ENCODE measurements at regions not wholly inside any gene's neighbourhood (a gene's known extent, or its start where the extent isn't known, plus 50 kb on each side); places are given as distances from the start of the nearest gene placed in this dataset.
A peak's percentile ranks its signal among the peaks of the same experiment; 100 is the strongest.

- TF ChIP-seq CTCF (conservative IDR thresholded peaks at IDR 0.05), result no peak
- no peak overlapping the region for H3K27ac ChIP-seq
Measured at GRCh38 chr14:50044042-50044651, 72.2 kb downstream of the VCPKMT start.

- H3K27ac ChIP-seq, result no peak overlapping the region
- TF ChIP-seq CTCF (conservative IDR thresholded peaks at IDR 0.05), result no peak
Measured at GRCh38 chr14:50045039-50045711, 71.2 kb downstream of the VCPKMT start.

- H3K27ac ChIP-seq, result no peak overlapping the region
Measured at GRCh38 chr14:50045837-50046236, 70.5 kb downstream of the VCPKMT start.

GRCh38 chr14:50047274-50047676 lies 69.1 kb downstream of the VCPKMT start:
- TF ChIP-seq CTCF (conservative IDR thresholded peaks at IDR 0.05), result no peak
- peak overlapping the region; percentile 55 for H3K27ac ChIP-seq

More at GRCh38 chr14:50045837-50046236, 70.5 kb downstream of the VCPKMT start:
- TF ChIP-seq CTCF (conservative IDR thresholded peaks at IDR 0.05), result no peak

GRCh38 chr14:50049093-50049492 lies 67.3 kb downstream of the VCPKMT start:
- H3K27ac ChIP-seq, result no peak overlapping the region
- TF ChIP-seq CTCF (conservative IDR thresholded peaks at IDR 0.05), result no peak

GRCh38 chr14:50049703-50050570 lies 66.4 kb downstream of the VCPKMT start:
- H3K27ac ChIP-seq, result no peak overlapping the region
- TF ChIP-seq CTCF (conservative IDR thresholded peaks at IDR 0.05), result no peak

GRCh38 chr14:50051106-50051505 lies 65.3 kb downstream of the VCPKMT start:
- no peak for TF ChIP-seq CTCF (conservative IDR thresholded peaks at IDR 0.05)
- H3K27ac ChIP-seq, result no peak overlapping the region
